ENCODE measurements at regions not wholly inside any gene's neighbourhood (a gene's known extent, or its start where the extent isn't known, plus 50 kb on each side); places are given as distances from the start of the nearest gene placed in this dataset.

- ChIA-PET CTCF (no interaction called here), POLR2A (no interaction called here)
- TF ChIP-seq ZNF671 (CRISPR knock-in tag; IDR thresholded peaks at IDR 0.05): no peak
- no peak for TF ChIP-seq JAZF1 (CRISPR knock-in tag; IDR thresholded peaks at IDR 0.05)
- TF ChIP-seq ZNF512 (CRISPR knock-in tag; IDR thresholded peaks at IDR 0.05; ENCODE audit: borderline replicate concordance): no peak
- TF ChIP-seq ATF3 (CRISPR knock-in tag; conservative IDR thresholded peaks at IDR 0.05): no peak
- no peak for TF ChIP-seq ZMAT4 (CRISPR knock-in tag; IDR thresholded peaks at IDR 0.05)
- no peak for TF ChIP-seq SP1 (CRISPR knock-in tag; conservative IDR thresholded peaks at IDR 0.05)
- TF ChIP-seq CREB1 (CRISPR knock-in tag; IDR thresholded peaks at IDR 0.05): no peak
- no peak for TF ChIP-seq MYBL2 (CRISPR knock-in tag; IDR thresholded peaks at IDR 0.05)
- TF ChIP-seq GABPB1 (CRISPR knock-in tag; IDR thresholded peaks at IDR 0.05): no peak
- no peak for TF ChIP-seq ERG (CRISPR knock-in tag; IDR thresholded peaks at IDR 0.05)
- TF ChIP-seq ZNF138 (CRISPR knock-in tag; conservative IDR thresholded peaks at IDR 0.05): no peak
- TF ChIP-seq ATF6 (CRISPR knock-in tag; IDR thresholded peaks at IDR 0.05): no peak
- TF ChIP-seq ZBTB43 (CRISPR knock-in tag; IDR thresholded peaks at IDR 0.05): no peak
Measured at GRCh38 chr12:23139026-23139425, 514.1 kb downstream of the ETNK1 start.

GRCh38 chr12:23140710-23141109 is 515.7 kb downstream of the ETNK1 start:
- Mint-ChIP-seq H3K36me3 (peaks cover 29% of the 10 kb centered on the region), H3K27ac (no peak overlapping the region), H3K4me3 (no peak overlapping the region), H3K9me3 (peaks cover 44% of the 10 kb centered on the region), H3K4me1 (no peaks in the 10 kb centered on the region), H3K27me3 (ENCODE audit: low read depth) (peaks cover 3% of the 10 kb centered on the region)
- CTCF ChIA-PET: no interaction called here
- POLR2A ChIA-PET: no interaction called here
- ATAC-seq: no peak
- no peak for DNase-seq (ENCODE audit: low spot score)
- no peak for TF ChIP-seq NFYB (CRISPR knock-in tag; conservative IDR thresholded peaks at IDR 0.05; ENCODE audit: low read depth)
- TF ChIP-seq IRF2 (CRISPR knock-in tag; IDR thresholded peaks at IDR 0.05; ENCODE audit: borderline replicate concordance, low read depth): no peak
- no peak for TF ChIP-seq CREM (CRISPR knock-in tag; IDR thresholded peaks at IDR 0.05)
- TF ChIP-seq MAX (CRISPR knock-in tag; IDR thresholded peaks at IDR 0.05): no peak
- TF ChIP-seq EMX1 (CRISPR knock-in tag; IDR thresholded peaks at IDR 0.05): no peak
- TF ChIP-seq TCF7 (CRISPR knock-in tag; IDR thresholded peaks at IDR 0.05; ENCODE audit: low read depth): no peak
- no peak for TF ChIP-seq ZNF425 (CRISPR knock-in tag; conservative IDR thresholded peaks at IDR 0.05)
- TF ChIP-seq ZSCAN18 (CRISPR knock-in tag; IDR thresholded peaks at IDR 0.05): no peak
- no peak for TF ChIP-seq NFATC4 (CRISPR knock-in tag; IDR thresholded peaks at IDR 0.05)
- TF ChIP-seq CTCF (IDR thresholded peaks at IDR 0.05): no peak

More at GRCh38 chr12:23139026-23139425, 514.1 kb downstream of the ETNK1 start:
- H3K4me1 Mint-ChIP-seq: no peaks in the 10 kb centered on the region
- ATAC-seq (no peak), DNase-seq (ENCODE audit: low spot score) (no peak)
- no peak overlapping the region for H3K27ac Mint-ChIP-seq
- peaks cover 34% of the 10 kb centered on the region for H3K9me3 Mint-ChIP-seq
- no peak overlapping the region for H3K4me3 Mint-ChIP-seq
- no peaks in the 10 kb centered on the region for H3K27me3 Mint-ChIP-seq (ENCODE audit: low read depth)
- peaks cover 14% of the 10 kb centered on the region for H3K36me3 Mint-ChIP-seq
